ENCODE measurements at regions not wholly inside any gene's neighbourhood (a gene's known extent, or its start where the extent isn't known, plus 50 kb on each side); places are given as distances from the start of the nearest gene placed in this dataset.
"Not testable (repeated sequence)": the region's sequence is repeated elsewhere in the genome, so short reads cannot be mapped to it uniquely, and the experiment has no call there.

GRCh38 chr3:104943974-104944373, 422.7 kb upstream of the ALCAM start:
- no peak overlapping the region for H3K4me3 ChIP-seq (ENCODE audit: low read length)
- no peak overlapping the region for H3K4me2 ChIP-seq (ENCODE audit: low read length)
- H4K20me1 ChIP-seq (ENCODE audit: insufficient read depth) = no peaks in the 10 kb centered on the region

DNA sequence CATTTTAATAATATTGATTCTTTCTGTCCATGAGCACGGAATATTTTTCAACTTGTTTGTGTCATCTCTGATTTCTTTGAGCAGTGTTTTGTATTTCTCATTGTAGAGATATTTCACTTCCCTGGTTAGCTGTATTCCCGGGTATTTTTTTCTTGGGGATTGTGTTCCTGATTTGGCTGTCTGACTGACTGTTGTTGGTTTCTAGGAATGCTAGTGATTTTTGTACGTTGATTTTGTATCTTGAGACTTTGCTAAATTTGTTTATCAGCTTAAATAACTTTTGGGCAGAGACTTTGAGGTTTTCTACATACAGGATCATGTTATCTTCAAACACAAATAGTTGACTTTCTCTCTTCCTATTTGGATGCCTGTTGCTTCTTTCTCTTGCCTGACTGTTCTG, 418.8 kb upstream of the ALCAM start:
- Histone ChIP-seq H3K79me2 (replicated peaks; ENCODE audit: insufficient read depth, low read length) (no peaks in the 10 kb centered on the region), H4K20me1 (ENCODE audit: insufficient read depth) (no peaks in the 10 kb centered on the region), H3K4me3 (ENCODE audit: low read length) (no peak overlapping the region), H3K27ac (ENCODE audit: low read length) (no peak overlapping the region), H3F3A (ENCODE audit: insufficient read depth, low read length, poor library complexity, severe bottlenecking) (no peaks in the 10 kb centered on the region), H3K9me3 (ENCODE audit: low read length) (no peaks in the 10 kb centered on the region), H3K9ac (ENCODE audit: low read length) (no peak overlapping the region), H3K4me2 (ENCODE audit: low read length) (no peak overlapping the region), H3K9me2 (ENCODE audit: insufficient read depth, low read length) (no peaks in the 10 kb centered on the region), H3K36me3 (ENCODE audit: insufficient read depth, low read length) (no peaks in the 10 kb centered on the region), H2AFZ (ENCODE audit: low read depth, low read length) (no peak overlapping the region), H3K27me3 (ENCODE audit: insufficient read depth, low read depth, low read length) (no peaks in the 10 kb centered on the region)
- TF ChIP-seq, protein P1, sequence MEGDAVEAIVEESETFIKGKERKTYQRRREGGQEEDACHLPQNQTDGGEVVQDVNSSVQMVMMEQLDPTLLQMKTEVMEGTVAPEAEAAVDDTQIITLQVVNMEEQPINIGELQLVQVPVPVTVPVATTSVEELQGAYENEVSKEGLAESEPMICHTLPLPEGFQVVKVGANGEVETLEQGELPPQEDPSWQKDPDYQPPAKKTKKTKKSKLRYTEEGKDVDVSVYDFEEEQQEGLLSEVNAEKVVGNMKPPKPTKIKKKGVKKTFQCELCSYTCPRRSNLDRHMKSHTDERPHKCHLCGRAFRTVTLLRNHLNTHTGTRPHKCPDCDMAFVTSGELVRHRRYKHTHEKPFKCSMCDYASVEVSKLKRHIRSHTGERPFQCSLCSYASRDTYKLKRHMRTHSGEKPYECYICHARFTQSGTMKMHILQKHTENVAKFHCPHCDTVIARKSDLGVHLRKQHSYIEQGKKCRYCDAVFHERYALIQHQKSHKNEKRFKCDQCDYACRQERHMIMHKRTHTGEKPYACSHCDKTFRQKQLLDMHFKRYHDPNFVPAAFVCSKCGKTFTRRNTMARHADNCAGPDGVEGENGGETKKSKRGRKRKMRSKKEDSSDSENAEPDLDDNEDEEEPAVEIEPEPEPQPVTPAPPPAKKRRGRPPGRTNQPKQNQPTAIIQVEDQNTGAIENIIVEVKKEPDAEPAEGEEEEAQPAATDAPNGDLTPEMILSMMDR (IDR thresholded peaks at IDR 0.05; ENCODE audit: poor library complexity, severe bottlenecking) = no peak

More at GRCh38 chr3:104943974-104944373, 422.7 kb upstream of the ALCAM start:
- Histone ChIP-seq H3K27ac (ENCODE audit: low read length) (no peak overlapping the region), H3K27me3 (ENCODE audit: insufficient read depth, low read depth, low read length) (no peaks in the 10 kb centered on the region), H3K9me2 (ENCODE audit: insufficient read depth, low read length) (no peaks in the 10 kb centered on the region), H3K36me3 (ENCODE audit: insufficient read depth, low read length) (no peaks in the 10 kb centered on the region), H3K79me2 (replicated peaks; ENCODE audit: insufficient read depth, low read length) (no peaks in the 10 kb centered on the region), H2AFZ (ENCODE audit: low read depth, low read length) (no peak overlapping the region), H3K9ac (ENCODE audit: low read length) (no peak overlapping the region), H3F3A (ENCODE audit: insufficient read depth, low read length, poor library complexity, severe bottlenecking) (no peaks in the 10 kb centered on the region), H3K9me3 (ENCODE audit: low read length) (no peaks in the 10 kb centered on the region)
- no peak for TF ChIP-seq SMC3 (conservative IDR thresholded peaks at IDR 0.05; ENCODE audit: poor library complexity)
- no peak for TF ChIP-seq EP300 (conservative IDR thresholded peaks at IDR 0.05; ENCODE audit: poor library complexity, severe bottlenecking)
- TF ChIP-seq, protein P1 (IDR thresholded peaks at IDR 0.05; ENCODE audit: poor library complexity, severe bottlenecking) = no peak
- TF ChIP-seq REST (IDR thresholded peaks at IDR 0.05; ENCODE audit: borderline replicate concordance) = no peak
- TF ChIP-seq EZH2 (IDR thresholded peaks at IDR 0.05; ENCODE audit: borderline replicate concordance, insufficient read depth, low read length, poor library complexity, severe bottlenecking) = no peak
- no peak for TF ChIP-seq MXI1 (conservative IDR thresholded peaks at IDR 0.05; ENCODE audit: poor library complexity, severe bottlenecking)
- no peak for TF ChIP-seq TAF1 (IDR thresholded peaks at IDR 0.05; ENCODE audit: low read depth)
- TF ChIP-seq POLR2AphosphoS5 (IDR thresholded peaks at IDR 0.05) = no peak
- TF ChIP-seq RAD21 (conservative IDR thresholded peaks at IDR 0.05) = no peak

DNA sequence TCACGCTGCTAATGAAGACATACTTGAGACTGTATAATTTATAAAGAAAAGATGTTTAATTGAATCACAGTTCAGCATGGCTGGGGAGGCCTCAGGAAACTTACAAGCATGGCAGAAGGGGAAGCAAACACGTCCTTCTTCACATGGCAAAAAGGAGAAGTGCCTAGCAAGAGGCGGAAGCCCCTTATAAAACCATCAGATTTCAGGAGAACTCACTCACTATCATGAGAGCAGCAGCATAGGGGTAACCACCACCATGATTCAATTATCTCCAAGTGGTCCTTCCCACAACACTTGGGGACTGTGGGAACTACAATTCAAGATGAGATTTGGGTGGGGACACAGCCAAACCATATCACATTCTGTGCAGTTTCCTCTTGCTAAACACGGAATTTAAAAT, 416.9 kb upstream of the ALCAM start:
- not testable (repeated sequence) for H3K9me3 ChIP-seq (ENCODE audit: low read length); H3K4me2 ChIP-seq (ENCODE audit: low read length); H3K9me2 ChIP-seq (ENCODE audit: insufficient read depth, low read length); H3K9ac ChIP-seq (ENCODE audit: low read length); H2AFZ ChIP-seq (ENCODE audit: low read depth, low read length); H4K20me1 ChIP-seq (ENCODE audit: insufficient read depth); H3K27me3 ChIP-seq (ENCODE audit: insufficient read depth, low read depth, low read length); H3K79me2 ChIP-seq (replicated peaks; ENCODE audit: insufficient read depth, low read length); H3K36me3 ChIP-seq (ENCODE audit: insufficient read depth, low read length); H3F3A ChIP-seq (ENCODE audit: insufficient read depth, low read length, poor library complexity, severe bottlenecking); H3K27ac ChIP-seq (ENCODE audit: low read length); H3K4me3 ChIP-seq (ENCODE audit: low read length)
